ENCODE measurements at regions not wholly inside any gene's neighbourhood (a gene's known extent, or its start where the extent isn't known, plus 50 kb on each side); places are given as distances from the start of the nearest gene placed in this dataset.

DNA sequence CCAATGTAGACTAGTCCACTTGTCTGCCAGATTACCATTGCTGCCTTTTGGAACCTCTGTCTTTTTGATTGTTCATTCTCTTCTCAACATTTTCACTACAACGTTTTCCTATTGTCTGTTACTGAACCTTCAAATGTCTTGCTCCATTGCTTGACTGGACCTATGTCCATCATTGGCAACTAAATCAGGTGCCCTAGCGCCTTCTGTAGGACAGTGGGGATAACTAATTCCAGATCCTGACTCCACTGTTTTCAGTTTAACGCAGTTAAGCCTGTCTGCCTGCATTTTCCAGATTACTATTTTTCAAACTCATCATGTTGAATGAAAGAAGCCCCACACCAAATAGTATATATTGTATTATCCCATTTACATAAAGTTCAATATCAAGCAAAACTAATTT lies 433.6 kb downstream of the RNF144B start:
- no peaks in the 10 kb centered on the region for H4K20me1 ChIP-seq
- H3K4me1 ChIP-seq = no peaks in the 10 kb centered on the region
- H3K9me3 ChIP-seq = peaks cover 19% of the 10 kb centered on the region
- H3K9ac ChIP-seq = no peak overlapping the region
- H3K27ac ChIP-seq = no peak overlapping the region
- H3K4me3 ChIP-seq = no peak overlapping the region
- H3K4me2 ChIP-seq = no peak overlapping the region
- H3K27me3 ChIP-seq = no peaks in the 10 kb centered on the region
- H3K36me3 ChIP-seq = no peaks in the 10 kb centered on the region
- no peak for TF ChIP-seq Cebpa-rat (IDR thresholded peaks at IDR 0.05)

- H3K4me2 ChIP-seq = no peak overlapping the region
- no peaks in the 10 kb centered on the region for H4K20me1 ChIP-seq
- no peak overlapping the region for H3K4me3 ChIP-seq
- TF ChIP-seq Cebpa-rat (IDR thresholded peaks at IDR 0.05) = no peak
- H3K4me1 ChIP-seq = peaks cover 3% of the 10 kb centered on the region; the same call in 1 of the 2 replicates
- no peak overlapping the region for H3K27ac ChIP-seq
- H3K27me3 ChIP-seq = no peaks in the 10 kb centered on the region
- no peaks in the 10 kb centered on the region for H3K36me3 ChIP-seq
- peaks cover 19% of the 10 kb centered on the region for H3K9me3 ChIP-seq
- H3K9ac ChIP-seq = no peak overlapping the region
Observed at GRCh38 chr6:18823782-18824386, 436.7 kb downstream of the RNF144B start.

- Histone ChIP-seq H3K36me3 (no peaks in the 10 kb centered on the region), H3K9ac (no peak overlapping the region), H3K9me3 (peaks cover 4% of the 10 kb centered on the region; the same call in 1 of the 2 replicates), H3K4me3 (no peak overlapping the region), H3K27me3 (no peaks in the 10 kb centered on the region), H3K4me1 (peaks cover 16% of the 10 kb centered on the region), H3K27ac (no peak overlapping the region), H4K20me1 (no peaks in the 10 kb centered on the region), H3K4me2 (peak overlapping the region; percentile 51)
- TF ChIP-seq Cebpa-rat (IDR thresholded peaks at IDR 0.05) = no peak
Observed at GRCh38 chr6:18829272-18829870, 442.2 kb downstream of the RNF144B start.

DNA sequence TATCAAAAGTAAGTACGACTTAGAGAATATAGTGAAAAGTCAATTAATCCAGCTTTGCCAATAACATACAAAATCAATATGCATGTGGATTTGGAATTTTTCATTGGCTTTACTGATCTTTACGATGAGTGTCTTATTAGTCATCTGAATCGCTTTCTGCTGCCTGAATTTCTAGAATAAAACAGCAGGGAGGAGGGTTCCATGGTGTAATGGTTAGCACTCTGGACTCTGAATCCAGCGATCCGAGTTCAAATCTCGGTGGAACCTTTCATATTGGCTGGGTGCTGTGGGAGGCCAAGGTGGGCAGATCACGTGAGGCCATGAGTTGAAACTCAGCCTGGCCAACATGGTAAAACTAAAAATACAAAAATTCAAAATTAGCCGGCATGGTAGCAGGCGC lies 448.8 kb downstream of the RNF144B start:
- Histone ChIP-seq H3K36me3 (no peaks in the 10 kb centered on the region), H3K4me3 (no peak overlapping the region), H3K9ac (no peak overlapping the region), H3K4me2 (no peak overlapping the region), H3K4me1 (no peaks in the 10 kb centered on the region), H3K27me3 (no peaks in the 10 kb centered on the region), H3K9me3 (no peaks in the 10 kb centered on the region), H3K27ac (no peak overlapping the region), H4K20me1 (no peaks in the 10 kb centered on the region)
- TF ChIP-seq Cebpa-rat (IDR thresholded peaks at IDR 0.05) = no peak

DNA sequence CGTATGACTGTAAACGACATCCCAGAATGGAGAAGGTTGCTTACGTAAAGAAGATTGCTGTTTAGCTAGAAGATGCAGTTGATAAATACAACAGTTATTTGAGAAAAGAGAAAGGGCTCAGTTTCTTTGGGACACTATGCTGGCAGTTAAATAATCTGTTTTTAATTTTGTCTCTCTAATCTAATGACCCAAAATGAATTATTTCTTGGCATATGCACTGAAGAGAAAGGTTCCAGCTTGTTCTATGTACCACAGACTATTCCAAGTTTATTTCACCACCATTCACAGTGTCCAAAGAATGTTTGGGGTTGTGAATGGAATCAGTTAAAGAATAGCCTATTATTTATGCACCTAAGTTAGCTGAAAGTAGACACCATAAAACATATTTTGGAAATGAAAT lies 449.9 kb downstream of the RNF144B start:
- H3K36me3 ChIP-seq = no peaks in the 10 kb centered on the region
- H3K27me3 ChIP-seq = no peaks in the 10 kb centered on the region
- H3K4me1 ChIP-seq = no peaks in the 10 kb centered on the region
- H3K4me2 ChIP-seq = no peak overlapping the region
- no peak overlapping the region for H3K4me3 ChIP-seq
- H3K9me3 ChIP-seq = no peaks in the 10 kb centered on the region
- TF ChIP-seq Cebpa-rat (IDR thresholded peaks at IDR 0.05) = no peak
- H3K9ac ChIP-seq = no peak overlapping the region
- H3K27ac ChIP-seq = no peak overlapping the region
- H4K20me1 ChIP-seq = no peaks in the 10 kb centered on the region

DNA sequence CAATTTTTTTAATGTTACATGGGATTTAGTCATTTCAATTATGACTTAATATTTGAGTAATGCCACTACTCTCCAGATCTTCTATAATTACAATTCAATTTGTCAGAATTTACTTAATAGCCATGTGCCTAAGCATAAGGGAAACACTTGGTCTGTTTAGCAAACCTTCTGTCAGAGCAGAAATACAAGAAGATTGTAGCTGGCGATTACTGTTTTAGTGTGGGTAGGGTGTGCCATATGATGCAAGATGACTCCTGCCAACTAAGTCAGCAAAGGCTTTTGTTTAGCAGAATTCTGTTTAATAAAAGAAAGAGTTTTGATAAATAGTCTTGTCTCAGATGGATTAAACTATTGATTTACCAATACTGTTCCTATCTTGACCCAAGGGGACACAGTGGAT lies 455.4 kb downstream of the RNF144B start:
- Histone ChIP-seq H3K9ac (no peak overlapping the region), H3K27me3 (no peaks in the 10 kb centered on the region), H3K9me3 (no peaks in the 10 kb centered on the region), H4K20me1 (no peaks in the 10 kb centered on the region), H3K27ac (no peak overlapping the region), H3K4me3 (no peak overlapping the region), H3K4me2 (no peak overlapping the region), H3K4me1 (no peaks in the 10 kb centered on the region), H3K36me3 (no peaks in the 10 kb centered on the region)
- TF ChIP-seq Cebpa-rat (IDR thresholded peaks at IDR 0.05) = no peak

DNA sequence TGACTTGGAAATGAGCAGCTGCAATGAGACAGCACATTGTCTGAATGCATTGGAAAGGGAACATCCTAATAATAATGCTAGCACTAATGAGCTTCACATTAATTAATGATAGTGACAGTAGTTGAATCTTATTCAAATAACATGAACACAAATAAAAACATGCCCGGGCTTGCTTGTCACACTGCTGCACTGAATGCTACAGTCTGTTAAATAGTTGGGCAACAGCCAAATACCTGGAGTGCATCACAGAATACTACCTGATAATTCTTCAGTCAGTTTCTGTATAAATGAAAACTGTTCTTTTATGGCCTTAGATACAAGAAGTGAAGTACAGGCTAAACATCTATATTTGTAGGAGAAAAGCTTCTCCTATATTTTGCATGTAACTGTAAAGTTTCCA lies 458.7 kb downstream of the RNF144B start:
- Histone ChIP-seq H3K36me3 (no peaks in the 10 kb centered on the region), H3K27ac (no peak overlapping the region), H3K4me3 (no peak overlapping the region), H3K9me3 (no peaks in the 10 kb centered on the region), H3K9ac (no peak overlapping the region), H3K4me1 (no peaks in the 10 kb centered on the region), H3K27me3 (no peaks in the 10 kb centered on the region), H3K4me2 (no peak overlapping the region), H4K20me1 (no peaks in the 10 kb centered on the region)
- TF ChIP-seq Cebpa-rat (IDR thresholded peaks at IDR 0.05) = no peak

DNA sequence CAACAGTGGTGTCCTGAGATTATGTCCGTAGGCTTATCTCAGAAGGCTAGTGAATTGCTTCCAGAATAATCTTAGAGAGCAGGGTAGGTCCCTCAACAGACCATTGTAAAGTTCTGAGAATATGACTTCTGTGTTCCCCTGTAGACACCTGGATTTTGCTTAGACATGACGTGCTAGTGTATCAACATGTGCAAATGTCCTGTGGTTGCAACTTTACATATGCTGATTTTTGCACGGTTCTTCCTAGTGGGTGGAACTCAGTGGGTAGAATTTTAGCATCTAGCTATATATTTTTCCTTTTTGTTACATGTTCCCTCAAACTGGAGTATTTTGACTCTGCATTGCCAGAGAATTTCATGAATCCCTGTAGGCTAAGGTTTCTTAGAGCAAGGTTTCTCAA lies 459.2 kb downstream of the RNF144B start:
- Histone ChIP-seq H3K9me3 (no peaks in the 10 kb centered on the region), H3K4me1 (no peaks in the 10 kb centered on the region), H3K9ac (no peak overlapping the region), H3K27me3 (no peaks in the 10 kb centered on the region), H3K27ac (no peak overlapping the region), H3K4me3 (no peak overlapping the region), H3K36me3 (no peaks in the 10 kb centered on the region), H4K20me1 (no peaks in the 10 kb centered on the region), H3K4me2 (no peak overlapping the region)
- no peak for TF ChIP-seq Cebpa-rat (IDR thresholded peaks at IDR 0.05)

GRCh38 chr6:18861204-18861603 lies 474.1 kb downstream of the RNF144B start:
- Histone ChIP-seq H3K36me3 (no peaks in the 10 kb centered on the region), H4K20me1 (no peaks in the 10 kb centered on the region), H3K27ac (no peak overlapping the region), H3K9me3 (no peaks in the 10 kb centered on the region), H3K4me3 (no peak overlapping the region), H3K27me3 (no peaks in the 10 kb centered on the region), H3K4me1 (no peaks in the 10 kb centered on the region), H3K4me2 (no peak overlapping the region), H3K9ac (no peak overlapping the region)
- no peak for TF ChIP-seq Cebpa-rat (IDR thresholded peaks at IDR 0.05)

DNA sequence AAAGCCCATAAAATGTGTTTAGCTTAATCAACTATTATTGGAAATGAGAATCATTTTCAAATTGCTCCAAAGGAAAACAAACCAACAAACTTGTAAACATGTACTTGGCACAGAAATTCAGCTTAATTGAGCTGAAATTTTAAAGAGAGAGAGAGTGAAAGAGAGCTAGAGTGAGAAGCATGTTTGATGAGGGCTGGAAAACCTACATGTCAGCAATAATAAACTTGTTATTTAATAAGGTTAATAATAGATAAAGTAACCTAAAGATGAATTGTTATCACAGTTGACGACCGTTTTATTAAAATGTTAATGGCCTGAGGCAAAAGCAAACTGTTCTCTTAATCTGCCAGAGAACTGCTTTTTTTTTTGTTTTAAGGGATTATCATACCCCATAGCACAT lies 496.1 kb downstream of the RNF144B start:
- H3K27me3 ChIP-seq = no peaks in the 10 kb centered on the region
- H3K9me3 ChIP-seq = no peaks in the 10 kb centered on the region
- no peaks in the 10 kb centered on the region for H3K4me1 ChIP-seq
- H3K4me3 ChIP-seq = no peak overlapping the region
- no peak overlapping the region for H3K9ac ChIP-seq
- H3K36me3 ChIP-seq = no peaks in the 10 kb centered on the region
- no peak overlapping the region for H3K27ac ChIP-seq
- no peak for TF ChIP-seq Cebpa-rat (IDR thresholded peaks at IDR 0.05)
- H3K4me2 ChIP-seq = no peak overlapping the region
- no peaks in the 10 kb centered on the region for H4K20me1 ChIP-seq

GRCh38 chr6:18883851-18884250 lies 496.7 kb downstream of the RNF144B start:
- Histone ChIP-seq H3K9ac (no peak overlapping the region), H3K36me3 (no peaks in the 10 kb centered on the region), H3K4me2 (no peak overlapping the region), H3K4me1 (no peaks in the 10 kb centered on the region), H4K20me1 (no peaks in the 10 kb centered on the region), H3K27me3 (no peaks in the 10 kb centered on the region), H3K4me3 (no peak overlapping the region), H3K27ac (no peak overlapping the region), H3K9me3 (no peaks in the 10 kb centered on the region)
- TF ChIP-seq Cebpa-rat (IDR thresholded peaks at IDR 0.05) = no peak
